H1 (cell line): ENCODE measurements at regions not wholly inside any gene's neighbourhood (a gene's known extent, or its start where the extent isn't known, plus 50 kb on each side); places are given as distances from the start of the nearest gene placed in this dataset.

Experiments
- CTCF ChIA-PET: fragments of 300-600 bp; sonication (Branson Sonifier 250); formaldehyde crosslinking; loops from one replicate; lab custom pipeline; 2021; ENCODE audit not compliant: partially characterized antibody; lab: Charles Lee
- POLR2A ChIA-PET: fragments of 300-600 bp; sonication (Branson Sonifier 250); formaldehyde crosslinking; loops from one replicate; lab custom pipeline; 2021; ENCODE audit warnings: inconsistent platforms; ENCODE audit not compliant: partially characterized antibody; lab: Charles Lee
- DNase-seq, 2 experiments: peaks; one replicate each; pipeline versions ENCODE4 v3.0.0 to v3.0.0-alpha.2; 2010 to 2022; ENCODE audit warnings: low spot score in 2 of 2, low read depth in 1 of 2, mixed read lengths in 1 of 2
- FAIRE-seq: peaks from 2 replicates; lab custom pipeline; 2011; peaks lifted over from hg19 to GRCh38; lab: Jason Lieb, UNC
- H2AFZ ChIP-seq: 2 replicates; pipeline ENCODE4 v1.8.1; 2012; ENCODE audit warnings: low read length, inconsistent platforms
- H2AK5ac ChIP-seq: 2 replicates; pipeline ENCODE4 v1.6.1; 2013; ENCODE audit warnings: low read depth, low read length
- H2BK120ac ChIP-seq: replicated peaks from 2 replicates; pipeline ENCODE3; 2013; ENCODE audit warnings: low read depth, low read length, inconsistent platforms
- H2BK12ac ChIP-seq: 2 replicates; pipeline ENCODE4 v1.6.1; 2013; ENCODE audit warnings: low read depth, low read length
- H2BK15ac ChIP-seq: 2 replicates; pipeline ENCODE4 v1.6.1; 2013; ENCODE audit warnings: low read length
- H2BK20ac ChIP-seq: 2 replicates; pipeline ENCODE4 v1.6.1; 2013; ENCODE audit warnings: low read length
- H2BK5ac ChIP-seq: 2 replicates; pipeline ENCODE4 v1.6.1; 2013; ENCODE audit warnings: low read depth, low read length
- H3K14ac ChIP-seq: 2 replicates; pipeline ENCODE4 v1.6.1; 2013; ENCODE audit warnings: inconsistent platforms; ENCODE audit not compliant: insufficient read length
- H3K18ac ChIP-seq: 2 replicates; pipeline ENCODE4 v1.6.1; 2013; ENCODE audit warnings: low read length; ENCODE audit errors: extremely low read depth
- H3K23ac ChIP-seq: 2 replicates; pipeline ENCODE4 v1.6.1; 2013; ENCODE audit warnings: inconsistent platforms; ENCODE audit not compliant: insufficient read length
- H3K23me2 ChIP-seq: 2 replicates; pipeline ENCODE4 v1.6.1; 2013; ENCODE audit warnings: low read depth, low read length
- H3K27ac ChIP-seq: 2 replicates; pipeline ENCODE4 v1.6.1; 2011; ENCODE audit warnings: low read depth, low read length, inconsistent platforms
- H3K27me3 ChIP-seq, 4 experiments: replicated peaks in 1 of 4; 1 replicate in 1 of 4; 2 replicates in 3 of 4; pipeline versions ENCODE4 v1.6.1 to v1.8.1; 2011 to 2013; ENCODE audit warnings: low read length in 3 of 4, mild to moderate bottlenecking in 3 of 4, inconsistent platforms in 2 of 4, mixed read lengths in 2 of 4, moderate library complexity in 1 of 4; ENCODE audit not compliant: control insufficient read depth in 3 of 4, insufficient read depth in 3 of 4; ENCODE audit errors: extremely low read depth in 1 of 4
- H3K36me3 ChIP-seq, 4 experiments: 2 replicates each; pipeline versions ENCODE4 v1.6.1 to v1.8.1; 2011 to 2013; ENCODE audit warnings: mild to moderate bottlenecking in 4 of 4, low read length in 3 of 4, moderate library complexity in 2 of 4, control low read depth in 1 of 4, inconsistent platforms in 1 of 4; ENCODE audit not compliant: insufficient read depth in 4 of 4, control insufficient read depth in 2 of 4
- H3K4ac ChIP-seq: replicated peaks from 2 replicates; pipeline ENCODE3; 2013; ENCODE audit warnings: low read length, low read depth, mixed read lengths, inconsistent platforms; ENCODE audit not compliant: insufficient read length
- H3K4me1 ChIP-seq, 4 experiments: replicated peaks in 1 of 4; 1 replicate in 1 of 4; 2 replicates in 3 of 4; pipeline versions ENCODE4 v1.6.1 to v1.8.1; 2011 to 2013; ENCODE audit warnings: low read length in 3 of 4, inconsistent platforms in 2 of 4, mixed read lengths in 1 of 4; ENCODE audit not compliant: insufficient read depth in 4 of 4, control insufficient read depth in 3 of 4
- H3K4me2 ChIP-seq, 2 experiments: 2 replicates each; pipeline versions ENCODE4 v1.6.1 to v1.8.1; 2011 to 2013; ENCODE audit warnings: low read depth in 2 of 2, low read length in 2 of 2, control low read depth in 1 of 2, inconsistent platforms in 1 of 2, mild to moderate bottlenecking in 1 of 2; ENCODE audit not compliant: insufficient read depth in 1 of 2
- H3K4me3 ChIP-seq, 4 experiments: fragments of 200-600, 300-600 bp in 1 of 4; sonication (generic), shearing (Covaris generic), sonication (Bioruptor Twin) in 1 of 4; 2 replicates each; pipeline versions ENCODE4 v1.5.1 to v1.8.1; 2011 to 2016; ENCODE audit warnings: low read length in 4 of 4, low read depth in 3 of 4, control low read depth in 2 of 4, inconsistent platforms in 2 of 4, mild to moderate bottlenecking in 2 of 4, mixed read lengths in 1 of 4, moderate library complexity in 1 of 4; ENCODE audit not compliant: insufficient read depth in 2 of 4; ENCODE audit errors: extremely low read depth in 1 of 4
- H3K56ac ChIP-seq: replicated peaks from 2 replicates; pipeline ENCODE3; 2013; ENCODE audit warnings: low read depth, mild to moderate bottlenecking, mixed read lengths, low read length, inconsistent platforms; ENCODE audit not compliant: insufficient read length
- H3K79me1 ChIP-seq: 2 replicates; pipeline ENCODE4 v1.6.1; 2013; ENCODE audit warnings: low read depth, low read length, control low read depth
- H3K79me2 ChIP-seq, 2 experiments: 2 replicates each; pipeline versions ENCODE4 v1.6.1 to v1.8.1; 2012 to 2013; ENCODE audit warnings: low read length in 2 of 2, mild to moderate bottlenecking in 2 of 2, inconsistent platforms in 1 of 2; ENCODE audit not compliant: insufficient read depth in 2 of 2, control insufficient read depth in 1 of 2
- H3K9ac ChIP-seq, 4 experiments: replicated peaks in 1 of 4; 1 replicate in 1 of 4; 2 replicates in 3 of 4; pipeline versions ENCODE4 v1.6.1 to v1.8.1; 2011 to 2013; ENCODE audit warnings: low read depth in 3 of 4, low read length in 3 of 4, control low read depth in 2 of 4, mild to moderate bottlenecking in 2 of 4, moderate library complexity in 2 of 4, inconsistent platforms in 1 of 4; ENCODE audit errors: extremely low read depth in 1 of 4
- H3K9me3 ChIP-seq, 2 experiments: 2 replicates each; pipeline versions ENCODE4 v1.6.1 to v1.8.1; 2012 to 2013; ENCODE audit warnings: mild to moderate bottlenecking in 2 of 2, moderate library complexity in 2 of 2, control low read depth in 1 of 2, inconsistent platforms in 1 of 2, low read depth in 1 of 2, low read length in 1 of 2, mixed read lengths in 1 of 2; ENCODE audit not compliant: insufficient read depth in 2 of 2
- H4K20me1 ChIP-seq, 2 experiments: replicated peaks in 1 of 2; 2 replicates each; pipeline versions ENCODE3 to v1.8.1; 2011 to 2013; ENCODE audit warnings: inconsistent platforms in 2 of 2, low read length in 2 of 2, mild to moderate bottlenecking in 1 of 2; ENCODE audit not compliant: insufficient read depth in 2 of 2, control insufficient read depth in 1 of 2
- H4K5ac ChIP-seq: 2 replicates; pipeline ENCODE4 v1.6.1; 2013; ENCODE audit warnings: low read length, low read depth, mixed read lengths, inconsistent platforms; ENCODE audit not compliant: insufficient read length
- H4K8ac ChIP-seq: 2 replicates; pipeline ENCODE4 v1.8.0; 2013; ENCODE audit warnings: mild to moderate bottlenecking, moderate library complexity, low read length, inconsistent platforms; ENCODE audit not compliant: insufficient read depth; ENCODE audit errors: extremely low read depth
- H4K91ac ChIP-seq: replicated peaks from 2 replicates; pipeline ENCODE3; 2013; ENCODE audit warnings: low read length, mixed read lengths, inconsistent platforms; ENCODE audit not compliant: insufficient read length
- ATF3 ChIP-seq: IDR thresholded peaks from 2 replicates; pipeline ENCODE4 v1.6.1; 2011; ENCODE audit warnings: low read depth, mild to moderate bottlenecking, low read length; ENCODE audit not compliant: insufficient read depth
- CREB1 ChIP-seq: IDR thresholded peaks from 2 replicates; pipeline ENCODE4 v1.6.1; 2012; ENCODE audit warnings: inconsistent platforms
- HDAC6 ChIP-seq: IDR thresholded peaks from one replicate; pipeline ENCODE4 v1.7.1; 2012; ENCODE audit warnings: low read depth, mild to moderate bottlenecking, inconsistent platforms, low read length, moderate library complexity
- NRF1 ChIP-seq: IDR thresholded peaks from 2 replicates; pipeline ENCODE4 v1.6.1; 2011; ENCODE audit warnings: mild to moderate bottlenecking, low read depth, low read length, improper control_type of control experiment
- PHF8 ChIP-seq: fragments of 200-600 bp; sonication (generic); conservative IDR thresholded peaks from 2 replicates; pipeline ENCODE4 v1.7.1; 2012; ENCODE audit warnings: low read depth, mild to moderate bottlenecking, inconsistent platforms, low read length, moderate library complexity
- SIRT6 ChIP-seq: IDR thresholded peaks from one replicate; pipeline ENCODE4 v1.7.1; 2012; ENCODE audit warnings: low read length, inconsistent platforms
- SIX5 ChIP-seq: IDR thresholded peaks from 2 replicates; pipeline ENCODE4 v1.6.1; 2011; ENCODE audit warnings: mild to moderate bottlenecking, low read depth, low read length
- SP1 ChIP-seq: IDR thresholded peaks from 2 replicates; pipeline ENCODE4 v1.6.1; 2011; ENCODE audit warnings: low read depth, low read length
- TEAD4 ChIP-seq: IDR thresholded peaks from 2 replicates; pipeline ENCODE4 v1.6.1; 2012; ENCODE audit warnings: low read depth, low read length, inconsistent platforms, mixed read lengths
- YY1 ChIP-seq: IDR thresholded peaks from 2 replicates; pipeline ENCODE4 v1.6.1; 2011; ENCODE audit warnings: low read depth, mild to moderate bottlenecking, low read length
- WGBS, 2 experiments: shearing (Covaris generic) in 1 of 2; methylation state at CpG; one replicate each; pipeline versions ENCODE4 v1.1.6 to v1.1.7; 2013 to 2015; ENCODE audit warnings: low lambda C conversion rate in 2 of 2, mixed read lengths in 2 of 2, inconsistent platforms in 1 of 2, low coverage in 1 of 2, missing lambda C conversion rate in 1 of 2; ENCODE audit not compliant: insufficient replicate concordance in 2 of 2, insufficient coverage in 1 of 2, insufficient read length in 1 of 2; ENCODE audit errors: extremely low coverage in 1 of 2, missing lambda C conversion rate in 1 of 2; 5-methylcytosine and 5-hydroxymethylcytosine counted together

GRCh38 chrX:133475521-133475920, 60.2 kb upstream of the GPC4 start:
- no peaks in the 10 kb centered on the region for H3K79me1 ChIP-seq
- H3K9me3 ChIP-seq = no peaks in the 10 kb centered on the region
- no peak overlapping the region for H2AK5ac ChIP-seq
- H3K27ac ChIP-seq = no peak overlapping the region
- no peak overlapping the region for H3K4me2 ChIP-seq
- DNase-seq (no peak), FAIRE-seq (no peak)
- no peak overlapping the region for H2BK120ac ChIP-seq
- no peak overlapping the region for H2BK15ac ChIP-seq
- H3K79me2 ChIP-seq = no peaks in the 10 kb centered on the region
- H2BK12ac ChIP-seq = no peak overlapping the region
- no peak overlapping the region for H2BK20ac ChIP-seq
- H3K9ac ChIP-seq = no peak overlapping the region
- no peak overlapping the region for H3K4ac ChIP-seq
- H3K36me3 ChIP-seq = no peaks in the 10 kb centered on the region
- no peak for TF ChIP-seq PHF8
- TF ChIP-seq SIX5 = no peak
- TF ChIP-seq HDAC6 = no peak
- TF ChIP-seq YY1 = no peak
- no peak for TF ChIP-seq SIRT6
- TF ChIP-seq TEAD4 = no peak
- no peak for TF ChIP-seq CREB1
- no peak for TF ChIP-seq ATF3
- TF ChIP-seq NRF1 = no peak
- TF ChIP-seq SP1 = no peak
- no peak overlapping the region for H4K5ac ChIP-seq
- no peak overlapping the region for H4K8ac ChIP-seq
- H3K14ac ChIP-seq = no peak overlapping the region
- no peaks in the 10 kb centered on the region for H3K27me3 ChIP-seq
- ChIA-PET CTCF (no interaction called here), POLR2A (no interaction called here)
- H3K23me2 ChIP-seq = no peaks in the 10 kb centered on the region
- H3K56ac ChIP-seq = no peak overlapping the region
- H3K23ac ChIP-seq = no peak overlapping the region
- no peak overlapping the region for H3K4me3 ChIP-seq
- WGBS, 2 experiments = 100% methylated on average over 1 of the region's 1 CpG; no CpG with 5 or more reads in 1 of the 2 experiments
- no peak overlapping the region for H3K18ac ChIP-seq
- H4K20me1 ChIP-seq = no peaks in the 10 kb centered on the region
- H2AFZ ChIP-seq = no peak overlapping the region
- H3K4me1 ChIP-seq = no peaks in the 10 kb centered on the region
- no peak overlapping the region for H4K91ac ChIP-seq
- H2BK5ac ChIP-seq = no peak overlapping the region
